HG03521 (cell line): ENCODE measurements at regions not wholly inside any gene's neighbourhood (a gene's known extent, or its start where the extent isn't known, plus 50 kb on each side); places are given as distances from the start of the nearest gene placed in this dataset.

Experiments
- ATAC-seq: cut with Tn5 transposase; IDR thresholded peaks from one replicate; pipeline ENCODE4 v1.9.1; 2021; ENCODE audit warnings: mild to moderate bottlenecking, moderate library complexity; ENCODE audit not compliant: unreplicated experiment

- no peak for ATAC-seq
These were observed 239.1 kb downstream of the ICOS start for GRCh38 chr2:204175552-204176271.

- no peak for ATAC-seq
These were observed 239.7 kb downstream of the ICOS start for GRCh38 chr2:204176306-204176705.

- no peak for ATAC-seq
These were observed 240.9 kb downstream of the ICOS start for GRCh38 chr2:204177251-204177976.

GRCh38 chr2:204177977-204178522 lies 241.5 kb downstream of the ICOS start:
- no peak for ATAC-seq

- no peak for ATAC-seq
These were observed 244.1 kb downstream of the ICOS start for GRCh38 chr2:204180649-204181048.

- no peak for ATAC-seq
These were observed 247.0 kb downstream of the ICOS start for GRCh38 chr2:204183608-204184007.

- ATAC-seq = no peak
These were observed 247.7 kb downstream of the ICOS start for GRCh38 chr2:204184226-204184625.

GRCh38 chr2:204187229-204188083 lies 250.9 kb downstream of the ICOS start:
- ATAC-seq = no peak

GRCh38 chr2:204191574-204191973 lies 255.0 kb downstream of the ICOS start:
- no peak for ATAC-seq

GRCh38 chr2:204195498-204195897 lies 258.9 kb downstream of the ICOS start:
- no peak for ATAC-seq

GRCh38 chr2:204197336-204198005 lies 260.9 kb downstream of the ICOS start:
- ATAC-seq = no peak

GRCh38 chr2:204199357-204199756 lies 262.8 kb downstream of the ICOS start:
- ATAC-seq = no peak

- ATAC-seq = no peak
These were observed 264.9 kb downstream of the ICOS start for GRCh38 chr2:204201507-204201906.

- ATAC-seq = no peak
These were observed 265.7 kb downstream of the ICOS start for GRCh38 chr2:204202253-204202652.

GRCh38 chr2:204203704-204204103 lies 267.1 kb downstream of the ICOS start:
- ATAC-seq = no peak

GRCh38 chr2:204205082-204205481 lies 268.5 kb downstream of the ICOS start:
- ATAC-seq = no peak

- no peak for ATAC-seq
These were observed 269.0 kb downstream of the ICOS start for GRCh38 chr2:204205538-204205937.

- no peak for ATAC-seq
These were observed 271.3 kb downstream of the ICOS start for GRCh38 chr2:204207866-204208265.

GRCh38 chr2:204213588-204213987 lies 277.0 kb downstream of the ICOS start:
- ATAC-seq = no peak

- ATAC-seq = no peak
These were observed 281.5 kb downstream of the ICOS start for GRCh38 chr2:204218040-204218439.

GRCh38 chr2:204219196-204219595 lies 282.6 kb downstream of the ICOS start:
- ATAC-seq = no peak
